IMR-90 (cell line): ENCODE measurements at regions not wholly inside any gene's neighbourhood (a gene's known extent, or its start where the extent isn't known, plus 50 kb on each side); places are given as distances from the start of the nearest gene placed in this dataset.

Source experiments
- BHLHE40 ChIP-seq: fragments of 150-350 bp; IDR thresholded peaks from 2 replicates; pipeline ENCODE4 v1.6.1; 2016; ENCODE audit warnings: mild to moderate bottlenecking, low read depth, low read length
- CEBPB ChIP-seq: IDR thresholded peaks from 2 replicates; pipeline ENCODE4 v1.6.1; 2012; ENCODE audit warnings: low read depth, low read length, improper control_type of control experiment
- CTCF ChIP-seq: conservative IDR thresholded peaks from 2 replicates; pipeline ENCODE4 v1.5.1; 2012; ENCODE audit warnings: mild to moderate bottlenecking, low read depth, low read length, improper control_type of control experiment
- RAD21 ChIP-seq: IDR thresholded peaks from 2 replicates; pipeline ENCODE4 v1.6.1; 2012; ENCODE audit warnings: low read length, improper control_type of control experiment
- RFX5 ChIP-seq: IDR thresholded peaks from 2 replicates; pipeline ENCODE4 v1.8.0; 2012; ENCODE audit warnings: low read depth, mild to moderate bottlenecking, low read length, moderate library complexity
- USF2 ChIP-seq: fragments of 150-350 bp; IDR thresholded peaks from 2 replicates; pipeline ENCODE4 v1.6.1; 2017; ENCODE audit warnings: mild to moderate bottlenecking, antibody characterized with exemption, low read length, low read depth

GRCh38 chr18:44589693-44590355 is 90.9 kb upstream of the SETBP1 start:
- TF ChIP-seq CEBPB: no peak
- TF ChIP-seq RAD21: no peak
- no peak for TF ChIP-seq USF2
- TF ChIP-seq CTCF: no peak
- no peak for TF ChIP-seq BHLHE40
- TF ChIP-seq RFX5: no peak
